GM18858 (cell line): ENCODE measurements at regions not wholly inside any gene's neighbourhood (a gene's known extent, or its start where the extent isn't known, plus 50 kb on each side); places are given as distances from the start of the nearest gene placed in this dataset.

ENCODE experiments used
- ATAC-seq: cut with Tn5 transposase; IDR thresholded peaks from one replicate; pipeline ENCODE4 v1.9.1; 2021; ENCODE audit not compliant: unreplicated experiment

- ATAC-seq: no peak
Measured at GRCh38 chr12:83414981-83415380, 728.3 kb downstream of the TMTC2 start.

GRCh38 chr12:83408851-83409250 is 722.1 kb downstream of the TMTC2 start:
- no peak for ATAC-seq

DNA sequence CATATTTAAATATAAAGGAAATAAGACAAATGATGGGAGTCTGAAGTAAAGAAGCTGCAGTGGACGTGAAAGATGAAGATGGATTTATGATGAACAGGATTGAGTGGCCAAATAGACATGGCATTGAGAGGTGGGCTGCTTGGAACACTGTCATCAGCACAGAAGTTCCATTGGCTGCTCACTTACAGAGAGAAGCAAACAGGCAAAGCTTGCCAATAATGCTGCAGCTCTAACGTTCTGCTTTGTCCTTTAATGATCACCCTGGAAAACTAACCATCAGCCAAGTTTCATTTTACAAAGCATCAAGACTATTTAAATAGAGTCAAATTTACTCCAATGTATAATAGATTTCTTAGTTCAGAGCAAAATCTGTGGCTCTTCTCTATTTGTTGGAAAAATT is 721.4 kb downstream of the TMTC2 start:
- no peak for ATAC-seq

- no peak for ATAC-seq
Measured at GRCh38 chr12:83404521-83404920, 717.8 kb downstream of the TMTC2 start.

- ATAC-seq: no peak
Measured at GRCh38 chr12:83390186-83390585, 703.5 kb downstream of the TMTC2 start.

DNA sequence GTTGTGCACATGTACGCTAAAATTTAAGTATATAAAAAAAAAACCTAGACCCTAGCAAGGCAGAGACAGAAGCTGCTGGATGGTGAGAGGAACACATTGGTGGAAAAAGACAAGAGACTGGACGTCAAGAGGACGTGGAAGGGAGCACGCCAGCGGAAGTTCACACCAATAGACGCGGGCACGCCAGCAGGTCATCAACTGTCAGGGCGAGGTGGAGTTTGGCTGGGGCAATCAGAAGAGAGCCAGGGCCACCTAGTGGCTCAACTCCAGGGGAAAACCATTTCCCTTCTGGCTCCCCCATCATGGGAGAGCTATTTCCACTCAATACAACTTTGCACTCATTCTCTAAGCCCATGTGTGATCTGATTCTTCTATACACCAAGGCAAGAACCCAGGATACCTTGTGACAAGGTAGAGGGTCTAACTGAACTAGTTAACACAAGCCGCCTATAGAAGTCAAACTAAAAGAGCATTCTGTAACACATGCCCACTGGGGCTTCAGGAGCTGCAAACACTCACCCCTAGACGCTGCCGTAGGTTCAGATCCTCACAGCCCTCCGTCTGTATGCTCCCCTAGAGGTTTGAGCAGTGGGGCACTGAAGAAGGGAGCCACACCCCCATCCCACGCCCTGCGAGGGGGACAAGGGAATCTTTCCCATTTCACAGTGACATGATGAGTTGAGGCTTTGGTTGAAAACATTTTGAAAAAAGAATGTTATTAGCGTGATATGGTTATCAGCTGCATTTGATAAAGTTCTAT is 702.7 kb downstream of the TMTC2 start:
- no peak for ATAC-seq

GRCh38 chr12:83388551-83388950 is 701.8 kb downstream of the TMTC2 start:
- ATAC-seq: no peak

DNA sequence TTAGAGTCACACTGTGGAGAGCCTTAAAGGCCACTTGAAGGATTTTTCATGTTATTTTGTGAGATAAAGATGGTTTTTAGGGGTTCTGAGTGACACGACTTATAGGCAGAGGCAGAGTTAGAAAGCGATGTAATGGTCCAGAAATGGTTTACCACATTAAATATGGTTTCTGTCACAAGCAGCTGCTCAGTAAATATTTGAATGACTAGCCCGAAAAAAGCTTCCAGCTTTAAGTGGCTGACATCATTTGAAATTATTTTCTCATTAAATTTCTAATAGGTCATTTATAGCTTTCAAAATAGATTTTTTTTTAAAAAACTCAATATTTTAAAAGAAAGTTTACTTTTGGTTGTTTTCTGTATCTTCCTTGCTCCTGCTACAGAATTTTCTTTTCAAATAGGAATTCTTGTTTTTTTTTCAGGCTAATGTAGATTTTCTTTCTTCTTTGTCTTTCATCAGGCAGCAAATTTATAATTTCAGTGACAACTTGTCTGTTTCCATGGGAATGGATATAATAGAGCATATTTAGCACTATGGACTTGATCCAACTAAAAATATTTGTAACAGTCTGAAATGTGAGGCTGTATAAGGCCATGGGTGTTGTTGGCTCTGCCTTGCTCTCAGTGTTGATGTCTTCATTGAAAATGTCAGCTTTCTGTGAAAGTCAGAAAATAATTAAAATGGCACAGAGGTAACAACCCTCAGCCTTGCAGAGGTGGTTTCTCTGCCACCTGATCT is 700.0 kb downstream of the TMTC2 start:
- ATAC-seq: no peak

- ATAC-seq: no peak
Measured at GRCh38 chr12:83378186-83378727, 691.6 kb downstream of the TMTC2 start.

GRCh38 chr12:83365317-83365716 is 678.6 kb downstream of the TMTC2 start:
- no peak for ATAC-seq

DNA sequence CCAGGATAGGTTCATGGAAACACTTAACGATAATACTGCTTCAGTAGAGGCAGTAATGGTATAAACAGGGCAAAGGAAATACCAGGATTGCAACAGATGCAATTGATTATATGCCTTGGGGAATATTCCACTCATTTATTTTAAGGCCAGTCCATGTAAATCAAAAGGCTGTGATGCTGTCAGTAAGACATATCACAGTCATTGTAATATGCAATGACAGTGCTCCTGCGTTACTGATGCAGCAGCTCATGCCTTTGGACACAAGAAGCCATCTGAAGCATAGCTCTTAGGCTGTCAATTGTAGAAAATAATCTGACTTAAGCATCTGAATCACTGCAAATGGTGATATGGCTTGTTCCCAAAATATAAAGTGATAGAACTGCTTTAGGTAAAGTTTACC is 674.8 kb downstream of the TMTC2 start:
- no peak for ATAC-seq

DNA sequence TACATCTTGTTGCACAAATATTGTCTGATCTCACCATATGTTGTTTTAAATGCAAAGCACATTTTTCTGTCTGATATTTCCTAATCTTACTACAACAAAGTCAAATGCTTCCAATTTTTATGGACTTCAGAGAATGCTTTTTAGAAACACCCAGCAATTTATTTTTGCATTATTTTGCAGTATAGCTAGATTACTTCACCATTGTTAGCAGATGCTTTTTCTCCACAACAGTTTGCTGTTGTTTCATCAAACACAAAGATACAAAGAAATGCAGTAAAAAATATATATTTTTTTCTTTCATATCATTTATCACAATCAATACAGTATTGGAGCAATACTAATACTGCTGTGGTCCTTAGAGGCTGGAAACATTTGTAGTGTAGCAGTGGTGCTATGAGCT is 674.4 kb downstream of the TMTC2 start:
- ATAC-seq: no peak

DNA sequence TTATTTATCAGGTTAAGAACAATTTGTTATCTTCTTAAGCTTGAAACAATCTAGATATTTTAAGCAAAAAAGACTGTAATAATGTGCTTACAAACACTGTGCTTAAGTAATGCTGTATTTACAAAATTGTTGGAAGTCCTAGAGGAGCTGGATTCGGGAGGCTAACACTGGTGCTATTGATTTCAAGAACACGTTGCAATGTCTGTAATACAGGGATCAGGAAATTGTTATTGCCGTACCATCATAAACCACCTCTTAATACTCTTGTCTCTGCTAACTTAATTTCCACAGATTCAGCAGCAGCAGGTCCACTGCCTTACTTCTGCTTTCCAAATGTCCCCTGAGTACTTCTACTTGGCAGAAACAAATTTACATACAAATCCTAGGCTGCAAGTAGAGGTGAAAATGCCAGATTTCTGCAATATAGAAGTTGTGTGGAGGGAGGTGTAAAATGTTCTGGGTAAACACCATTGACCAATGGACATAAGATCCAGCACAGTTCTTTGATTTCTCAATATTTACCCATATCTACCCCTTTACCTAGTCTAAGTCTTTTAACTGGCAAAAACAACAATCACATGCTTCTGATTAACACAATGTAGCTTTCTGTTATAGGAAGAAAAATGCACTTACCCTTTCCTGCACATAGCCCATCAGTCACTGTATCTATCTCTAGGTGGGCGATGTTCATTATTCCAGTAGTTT is 663.4 kb downstream of the TMTC2 start:
- no peak for ATAC-seq

GRCh38 chr12:83346333-83346732 is 659.6 kb downstream of the TMTC2 start:
- no peak for ATAC-seq

GRCh38 chr12:83343767-83344166 is 657.1 kb downstream of the TMTC2 start:
- no peak for ATAC-seq

- ATAC-seq: no peak
Measured at GRCh38 chr12:83335748-83336147, 649.0 kb downstream of the TMTC2 start.

DNA sequence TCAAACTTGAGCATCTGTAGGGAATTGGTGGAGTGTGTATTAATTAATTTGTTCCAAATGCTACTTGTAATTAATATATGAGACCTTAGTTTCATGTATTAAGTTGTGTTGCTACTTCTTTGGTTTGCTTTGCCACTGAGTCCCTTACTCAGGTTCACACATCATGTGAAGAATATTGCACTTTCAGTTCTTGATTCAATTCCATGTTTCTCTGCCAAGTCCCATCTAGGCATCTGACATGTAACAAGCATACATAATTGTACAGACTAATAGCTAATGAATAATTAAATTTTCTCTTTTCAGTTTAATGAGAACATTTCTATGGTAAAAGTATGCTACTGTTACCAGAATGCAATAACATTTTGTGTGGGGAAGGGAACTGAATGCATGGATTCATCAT is 640.0 kb downstream of the TMTC2 start:
- no peak for ATAC-seq

- ATAC-seq: no peak
Measured at GRCh38 chr12:83323866-83324265, 637.2 kb downstream of the TMTC2 start.

- ATAC-seq: no peak
Measured at GRCh38 chr12:83322809-83323208, 636.1 kb downstream of the TMTC2 start.

GRCh38 chr12:83321971-83322370 is 635.3 kb downstream of the TMTC2 start:
- ATAC-seq: no peak

DNA sequence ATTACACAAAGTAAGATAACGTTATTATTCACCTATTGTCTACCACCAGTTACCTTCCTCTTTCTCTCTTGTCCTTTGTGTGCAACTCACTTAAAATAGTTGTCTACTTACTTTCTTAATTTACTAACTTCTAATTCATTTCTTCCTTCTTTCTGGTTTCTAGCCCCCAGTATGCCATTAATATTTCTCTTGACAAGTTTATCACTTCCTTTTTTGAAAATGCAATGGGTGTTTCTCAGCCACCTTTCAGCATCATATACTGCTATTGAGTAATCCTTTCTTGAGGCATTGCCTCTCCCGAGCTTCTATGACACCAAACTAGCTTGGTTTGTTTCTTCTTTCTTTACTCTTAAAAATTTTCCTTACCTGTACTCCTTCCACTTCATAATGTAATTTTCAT is 633.6 kb downstream of the TMTC2 start:
- ATAC-seq: no peak
